ENCODE measurements at regions not wholly inside any gene's neighbourhood (a gene's known extent, or its start where the extent isn't known, plus 50 kb on each side); places are given as distances from the start of the nearest gene placed in this dataset.
A peak's percentile ranks its signal among the peaks of the same experiment; 100 is the strongest.
"Not testable (repeated sequence)": the region's sequence is repeated elsewhere in the genome, so short reads cannot be mapped to it uniquely, and the experiment has no call there.

DNA sequence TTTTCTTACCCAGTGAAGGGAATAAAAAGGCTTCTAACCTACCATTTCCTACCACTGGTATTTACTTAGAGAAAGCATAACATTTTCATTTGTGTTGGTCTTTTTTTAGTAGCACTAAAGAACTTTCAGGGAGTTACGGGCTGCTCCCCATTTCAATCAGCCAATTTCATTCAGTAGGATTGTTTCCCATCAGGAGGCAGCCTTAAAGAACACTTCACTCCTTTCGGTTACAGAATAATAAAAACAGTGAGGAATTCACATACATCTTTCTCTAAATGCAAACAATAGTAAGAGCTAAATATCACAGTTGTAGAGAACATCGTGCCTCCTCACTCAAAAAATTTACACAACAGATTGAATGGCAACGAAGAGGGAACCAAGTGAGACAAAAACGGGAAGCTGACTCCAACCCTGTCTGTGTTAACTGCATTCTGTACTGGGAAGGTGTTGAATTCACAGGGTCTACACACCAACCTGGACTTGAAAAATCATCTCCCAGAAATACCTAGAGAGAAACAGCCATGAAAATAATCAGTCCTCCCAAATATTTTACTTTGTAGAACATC is 55.5 kb upstream of the ABLIM1 start:
- DNase-seq (ENCODE audit: low spot score in 2 of 2), result no peak
- Histone ChIP-seq H3K4me3 (peak overlapping the region in 1 of 2 donors; percentile 3), H3K4me1 (peaks cover 9 to 21% of the 10 kb centered on the region in 2 donors), H3K9me3 (no peaks in the 10 kb centered on the region), H3K27ac (peak overlapping the region; percentile 56 to 59), H3K36me3 (no peaks in the 10 kb centered on the region), H3K27me3 (no peaks in the 10 kb centered on the region)
- intact Hi-C loops (cut with DNase I), result no loop called here
- TF ChIP-seq, protein P1, sequence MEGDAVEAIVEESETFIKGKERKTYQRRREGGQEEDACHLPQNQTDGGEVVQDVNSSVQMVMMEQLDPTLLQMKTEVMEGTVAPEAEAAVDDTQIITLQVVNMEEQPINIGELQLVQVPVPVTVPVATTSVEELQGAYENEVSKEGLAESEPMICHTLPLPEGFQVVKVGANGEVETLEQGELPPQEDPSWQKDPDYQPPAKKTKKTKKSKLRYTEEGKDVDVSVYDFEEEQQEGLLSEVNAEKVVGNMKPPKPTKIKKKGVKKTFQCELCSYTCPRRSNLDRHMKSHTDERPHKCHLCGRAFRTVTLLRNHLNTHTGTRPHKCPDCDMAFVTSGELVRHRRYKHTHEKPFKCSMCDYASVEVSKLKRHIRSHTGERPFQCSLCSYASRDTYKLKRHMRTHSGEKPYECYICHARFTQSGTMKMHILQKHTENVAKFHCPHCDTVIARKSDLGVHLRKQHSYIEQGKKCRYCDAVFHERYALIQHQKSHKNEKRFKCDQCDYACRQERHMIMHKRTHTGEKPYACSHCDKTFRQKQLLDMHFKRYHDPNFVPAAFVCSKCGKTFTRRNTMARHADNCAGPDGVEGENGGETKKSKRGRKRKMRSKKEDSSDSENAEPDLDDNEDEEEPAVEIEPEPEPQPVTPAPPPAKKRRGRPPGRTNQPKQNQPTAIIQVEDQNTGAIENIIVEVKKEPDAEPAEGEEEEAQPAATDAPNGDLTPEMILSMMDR (IDR thresholded peaks at IDR 0.05), result no peak

DNA sequence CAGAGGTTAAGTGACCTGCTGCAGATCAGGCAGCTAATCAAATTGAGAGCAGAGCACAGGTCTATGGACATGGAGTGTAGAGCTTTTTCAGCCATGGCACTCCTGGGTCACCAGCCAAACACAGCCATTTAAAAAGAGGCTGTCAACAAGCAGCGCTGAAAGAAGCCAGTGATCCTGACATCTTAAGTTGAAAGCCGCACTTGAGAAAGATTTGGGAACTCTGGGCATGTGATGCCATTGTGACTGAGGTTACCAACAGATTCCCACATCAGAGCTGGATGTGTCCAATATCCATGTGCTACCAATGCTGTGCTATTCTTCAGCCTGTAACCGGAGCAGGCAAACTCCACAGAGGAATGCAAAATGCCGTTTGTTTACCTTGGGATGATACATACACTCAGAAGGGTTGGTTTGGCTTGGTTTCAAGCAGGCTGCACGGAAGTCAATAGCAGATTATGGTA is 56.2 kb upstream of the ABLIM1 start:
- intact Hi-C loops (cut with DNase I), result no loop called here
- TF ChIP-seq, protein P1 (IDR thresholded peaks at IDR 0.05), result no peak

DNA sequence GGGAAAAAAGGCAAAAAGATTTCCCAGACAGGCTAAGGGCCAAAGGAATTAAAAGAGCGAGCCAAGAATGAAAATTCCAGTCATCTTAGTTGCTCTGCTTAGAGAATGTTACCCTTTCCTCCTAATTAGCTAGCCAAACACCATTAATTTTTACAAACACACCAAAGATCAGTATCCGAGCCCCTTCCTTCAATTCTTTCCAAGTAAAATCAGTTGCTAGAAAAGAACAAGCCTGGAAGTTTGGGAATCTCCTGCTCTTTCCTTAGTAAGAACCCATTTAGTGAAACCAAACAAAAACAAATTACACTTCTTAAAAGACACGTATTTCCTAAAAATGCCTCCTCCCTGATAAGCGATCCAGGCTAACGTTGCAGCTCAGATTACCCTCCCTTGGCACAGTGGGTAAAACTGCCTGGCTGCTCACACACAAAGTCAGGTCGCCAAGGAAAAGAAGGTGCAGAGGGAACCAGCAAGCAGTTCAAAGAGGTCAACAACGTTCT is 57.1 kb upstream of the ABLIM1 start:
- intact Hi-C loops (cut with DNase I), result no loop called here
- Histone ChIP-seq H3K4me3 (peak overlapping the region; percentile 28 to 39), H3K27ac (peak overlapping the region; percentile 56 to 59), H3K4me1 (peaks cover 9 to 21% of the 10 kb centered on the region in 2 donors), H3K36me3 (no peaks in the 10 kb centered on the region), H3K9me3 (no peaks in the 10 kb centered on the region), H3K27me3 (no peaks in the 10 kb centered on the region)
- TF ChIP-seq, protein P1 (IDR thresholded peaks at IDR 0.05), result no peak
- DNase-seq (ENCODE audit: low spot score in 2 of 2), result no peak

More for the DNA sequence above, 56.2 kb upstream of the ABLIM1 start:
- Histone ChIP-seq H3K4me1 (peaks cover 9 to 21% of the 10 kb centered on the region in 2 donors), H3K27me3 (no peaks in the 10 kb centered on the region), H3K9me3 (no peaks in the 10 kb centered on the region), H3K36me3 (no peaks in the 10 kb centered on the region), H3K27ac (peak overlapping the region; percentile 56 to 59), H3K4me3 (peak overlapping the region in 1 of 2 donors; percentile 39)
- no peak for DNase-seq (ENCODE audit: low spot score in 2 of 2)

DNA sequence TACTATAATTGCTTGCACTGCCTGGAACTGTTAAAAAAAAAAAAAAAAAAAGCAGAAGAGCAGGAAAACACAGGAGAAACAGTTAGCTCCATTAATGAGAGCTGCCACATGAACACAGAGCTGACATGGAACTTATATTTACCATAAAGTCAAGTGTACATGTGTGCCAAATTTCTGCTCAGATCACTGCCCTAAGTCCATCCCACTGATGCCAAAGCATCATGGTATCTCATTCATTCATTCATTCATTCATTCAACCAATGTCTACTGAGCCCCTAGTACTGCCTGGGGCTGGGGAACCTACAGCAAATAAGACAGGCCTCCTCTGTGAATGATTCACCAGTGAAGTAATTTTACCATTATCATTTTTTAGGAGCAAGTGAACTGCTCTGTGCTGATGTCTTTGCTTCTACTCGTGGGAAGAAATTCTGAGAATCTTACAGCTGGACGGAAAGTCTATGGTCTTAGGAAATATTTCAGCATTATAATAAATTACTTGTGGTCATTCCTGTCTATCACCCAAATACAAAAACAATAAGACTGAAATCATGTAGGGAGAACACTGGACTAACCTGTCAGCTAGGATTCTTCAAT is 58.8 kb upstream of the ABLIM1 start:
- intact Hi-C loops (cut with DNase I), result no loop called here
- H3K4me3 ChIP-seq, result no peak overlapping the region
- no peaks in the 10 kb centered on the region for H3K27me3 ChIP-seq
- H3K27ac ChIP-seq, result no peak overlapping the region
- peaks cover 9 to 29% of the 10 kb centered on the region in 2 donors for H3K4me1 ChIP-seq
- no peaks in the 10 kb centered on the region for H3K36me3 ChIP-seq
- H3K9me3 ChIP-seq, result no peaks in the 10 kb centered on the region
- TF ChIP-seq, protein P1 (IDR thresholded peaks at IDR 0.05), result no peak
- DNase-seq (ENCODE audit: low spot score in 2 of 2), result no peak

DNA sequence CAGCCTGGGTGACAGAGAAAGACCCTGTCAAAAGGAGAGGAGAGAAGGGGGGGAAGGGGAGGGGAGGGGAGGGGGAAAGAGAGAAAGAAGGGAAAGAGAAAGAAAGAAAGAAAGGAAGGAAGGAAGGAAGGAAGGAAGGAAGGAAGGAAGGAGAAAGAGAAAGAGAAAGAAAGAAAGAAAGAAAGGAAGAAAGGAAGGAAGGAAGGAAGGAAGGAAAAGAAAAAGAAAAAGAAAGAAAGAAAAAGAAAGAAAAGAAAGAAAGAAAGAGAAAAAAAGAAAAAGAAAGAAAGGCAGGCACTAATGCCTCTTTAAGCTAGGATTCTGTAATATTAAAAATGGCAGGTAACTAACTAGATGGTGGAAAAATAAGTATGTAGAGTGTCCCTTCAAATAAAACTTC is 59.8 kb upstream of the ABLIM1 start:
- H3K9me3 ChIP-seq; H3K4me3 ChIP-seq; H3K27me3 ChIP-seq; DNase-seq (ENCODE audit: low spot score in 2 of 2); H3K36me3 ChIP-seq; intact Hi-C loops (cut with DNase I); H3K27ac ChIP-seq: not testable (repeated sequence)
- peaks cover 9 to 29% of the 10 kb centered on the region in 2 donors for H3K4me1 ChIP-seq

DNA sequence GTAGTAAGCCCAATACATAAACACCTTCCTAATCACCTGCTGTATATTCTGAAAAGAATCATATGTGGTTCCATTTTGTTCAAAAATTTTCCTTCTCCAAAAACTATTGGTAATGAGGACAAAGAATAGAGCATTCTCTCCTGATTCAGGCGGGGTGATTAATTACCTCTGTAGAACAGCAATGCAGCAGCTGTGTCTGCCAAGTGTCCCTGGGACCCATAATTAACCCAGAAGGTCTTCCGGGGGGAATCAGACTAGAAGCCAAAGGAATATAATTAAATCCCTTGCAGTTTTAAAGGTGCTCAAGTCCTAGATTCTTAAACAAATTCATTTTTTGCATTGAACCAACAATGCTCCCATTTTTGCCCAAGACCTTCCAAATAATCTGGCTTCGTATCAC is 60.3 kb upstream of the ABLIM1 start:
- no peak overlapping the region for H3K4me3 ChIP-seq
- no peaks in the 10 kb centered on the region for H3K27me3 ChIP-seq
- intact Hi-C loops (cut with DNase I), result no loop called here
- TF ChIP-seq, protein P1 (IDR thresholded peaks at IDR 0.05), result no peak
- H3K36me3 ChIP-seq, result no peaks in the 10 kb centered on the region
- peaks cover 9 to 27% of the 10 kb centered on the region in 2 donors for H3K4me1 ChIP-seq
- H3K9me3 ChIP-seq, result no peaks in the 10 kb centered on the region
- no peak for DNase-seq (ENCODE audit: low spot score in 2 of 2)
- no peak overlapping the region for H3K27ac ChIP-seq
